ENCODE measurements at regions not wholly inside any gene's neighbourhood (a gene's known extent, or its start where the extent isn't known, plus 50 kb on each side); places are given as distances from the start of the nearest gene placed in this dataset.

GRCh38 chr17:33892717-33893591 is 362.1 kb upstream of the CCL2 start:
- no peak for ATAC-seq (ENCODE audit: low read depth in 2 of 2)
- no peak for DNase-seq
- Mint-ChIP-seq H3K9me3 (peaks cover 0 to 2% (median 0%) of the 10 kb centered on the region in 7 donors), H3K27me3 (peaks cover 7 to 15% (median 7%) of the 10 kb centered on the region in 3 donors), H3K27ac (no peak overlapping the region), H3K36me3 (no peaks in the 10 kb centered on the region), H3K4me3 (no peak overlapping the region), H3K4me1 (no peaks in the 10 kb centered on the region)

GRCh38 chr17:33895491-33895890 is 359.6 kb upstream of the CCL2 start:
- Mint-ChIP-seq H3K27ac (no peak overlapping the region), H3K36me3 (no peaks in the 10 kb centered on the region), H3K27me3 (peaks cover 7 to 8% (median 8%) of the 10 kb centered on the region in 3 donors), H3K4me3 (no peak overlapping the region), H3K4me1 (no peaks in the 10 kb centered on the region), H3K9me3 (peaks cover 0 to 3% (median 0%) of the 10 kb centered on the region in 7 donors)
- DNase-seq (no peak), ATAC-seq (ENCODE audit: low read depth in 2 of 2) (no peak)

- ATAC-seq (ENCODE audit: low read depth in 2 of 2), result no peak
Observed at GRCh38 chr17:33896263-33896662, 358.8 kb upstream of the CCL2 start.

GRCh38 chr17:33901085-33901484 is 354.0 kb upstream of the CCL2 start:
- no peaks in the 10 kb centered on the region for H3K4me1 Mint-ChIP-seq
- peaks cover 7 to 20% (median 17%) of the 10 kb centered on the region in 3 donors for H3K27me3 Mint-ChIP-seq
- ATAC-seq (ENCODE audit: low read depth in 2 of 2) (no peak), DNase-seq (no peak)
- no peak overlapping the region for H3K4me3 Mint-ChIP-seq
- no peak overlapping the region for H3K27ac Mint-ChIP-seq
- peaks cover 0 to 3% (median 0%) of the 10 kb centered on the region in 7 donors for H3K9me3 Mint-ChIP-seq
- no peaks in the 10 kb centered on the region for H3K36me3 Mint-ChIP-seq

More at GRCh38 chr17:33896263-33896662, 358.8 kb upstream of the CCL2 start:
- no peaks in the 10 kb centered on the region for H3K36me3 Mint-ChIP-seq
- H3K4me1 Mint-ChIP-seq, result no peaks in the 10 kb centered on the region
- peaks cover 0 to 3% (median 0%) of the 10 kb centered on the region in 7 donors for H3K9me3 Mint-ChIP-seq
- DNase-seq, result no peak
- H3K4me3 Mint-ChIP-seq, result no peak overlapping the region
- H3K27me3 Mint-ChIP-seq, result peaks cover 7 to 15% (median 12%) of the 10 kb centered on the region in 3 donors
- H3K27ac Mint-ChIP-seq, result no peak overlapping the region

- ATAC-seq (ENCODE audit: low read depth in 2 of 2) (no peak), DNase-seq (no peak)
- Mint-ChIP-seq H3K27ac (no peak overlapping the region), H3K4me1 (no peaks in the 10 kb centered on the region), H3K4me3 (no peak overlapping the region), H3K36me3 (no peaks in the 10 kb centered on the region), H3K27me3 (peaks cover 0 to 26% (median 20%) of the 10 kb centered on the region in 3 donors), H3K9me3 (peaks cover 0 to 8% (median 0%) of the 10 kb centered on the region in 7 donors)
Observed at GRCh38 chr17:33902901-33903449, 352.1 kb upstream of the CCL2 start.

GRCh38 chr17:33904476-33904875 is 350.6 kb upstream of the CCL2 start:
- Mint-ChIP-seq H3K27ac (no peak overlapping the region), H3K9me3 (peaks cover 0 to 8% (median 0%) of the 10 kb centered on the region in 7 donors), H3K36me3 (no peaks in the 10 kb centered on the region), H3K4me1 (no peaks in the 10 kb centered on the region), H3K27me3 (peaks cover 0 to 40% (median 29%) of the 10 kb centered on the region in 3 donors), H3K4me3 (no peak overlapping the region)
- DNase-seq (no peak), ATAC-seq (ENCODE audit: low read depth in 2 of 2) (no peak)

- DNase-seq, result no peak
- H3K9me3 Mint-ChIP-seq, result peaks cover 0 to 8% (median 0%) of the 10 kb centered on the region in 7 donors
- no peak overlapping the region for H3K27ac Mint-ChIP-seq
- H3K4me3 Mint-ChIP-seq, result no peak overlapping the region
- no peaks in the 10 kb centered on the region for H3K36me3 Mint-ChIP-seq
- H3K4me1 Mint-ChIP-seq, result no peaks in the 10 kb centered on the region
- peaks cover 0 to 41% (median 28%) of the 10 kb centered on the region in 3 donors for H3K27me3 Mint-ChIP-seq
- ATAC-seq (ENCODE audit: low read depth in 2 of 2), result no peak
Observed at GRCh38 chr17:33905338-33905800, 349.7 kb upstream of the CCL2 start.

GRCh38 chr17:33908363-33909064 is 346.6 kb upstream of the CCL2 start:
- no peak overlapping the region for H3K4me3 Mint-ChIP-seq
- H3K4me1 Mint-ChIP-seq, result no peaks in the 10 kb centered on the region
- no peaks in the 10 kb centered on the region for H3K36me3 Mint-ChIP-seq
- DNase-seq (no peak), ATAC-seq (ENCODE audit: low read depth in 2 of 2) (no peak)
- peaks cover 0 to 8% (median 0%) of the 10 kb centered on the region in 7 donors for H3K9me3 Mint-ChIP-seq
- H3K27ac Mint-ChIP-seq, result no peak overlapping the region
- peaks cover 0 to 24% (median 20%) of the 10 kb centered on the region in 3 donors for H3K27me3 Mint-ChIP-seq

GRCh38 chr17:33910200-33910857 is 344.8 kb upstream of the CCL2 start:
- DNase-seq (no peak), ATAC-seq (ENCODE audit: low read depth in 2 of 2) (no peak)
- Mint-ChIP-seq H3K27me3 (peaks cover 0 to 28% (median 17%) of the 10 kb centered on the region in 3 donors), H3K9me3 (peaks cover 0 to 8% (median 0%) of the 10 kb centered on the region in 7 donors), H3K36me3 (no peaks in the 10 kb centered on the region), H3K4me3 (no peak overlapping the region), H3K27ac (no peak overlapping the region), H3K4me1 (no peaks in the 10 kb centered on the region)

- no peaks in the 10 kb centered on the region for H3K4me1 Mint-ChIP-seq
- no peak for DNase-seq
Observed at GRCh38 chr17:33914125-33914524, 341.0 kb upstream of the CCL2 start.

GRCh38 chr17:33922971-33923370 is 332.1 kb upstream of the CCL2 start:
- H3K4me3 Mint-ChIP-seq, result no peak overlapping the region
- DNase-seq (no peak), ATAC-seq (ENCODE audit: low read depth in 2 of 2) (no peak)
- H3K27me3 Mint-ChIP-seq, result peaks cover 14 to 20% (median 18%) of the 10 kb centered on the region in 3 donors
- H3K4me1 Mint-ChIP-seq, result no peaks in the 10 kb centered on the region
- H3K27ac Mint-ChIP-seq, result no peak overlapping the region
- H3K36me3 Mint-ChIP-seq, result no peaks in the 10 kb centered on the region
- peaks cover 0 to 11% (median 4%) of the 10 kb centered on the region in 7 donors for H3K9me3 Mint-ChIP-seq

More at GRCh38 chr17:33914125-33914524, 341.0 kb upstream of the CCL2 start:
- peaks cover 11 to 31% (median 14%) of the 10 kb centered on the region in 3 donors for H3K27me3 Mint-ChIP-seq
- no peak for ATAC-seq (ENCODE audit: low read depth in 2 of 2)
- H3K27ac Mint-ChIP-seq, result no peak overlapping the region
- no peak overlapping the region for H3K4me3 Mint-ChIP-seq
- peaks cover 0 to 8% (median 1%) of the 10 kb centered on the region in 7 donors for H3K9me3 Mint-ChIP-seq
- H3K36me3 Mint-ChIP-seq, result no peaks in the 10 kb centered on the region

- H3K27ac Mint-ChIP-seq, result no peak overlapping the region
- H3K4me3 Mint-ChIP-seq, result no peak overlapping the region
- no peaks in the 10 kb centered on the region for H3K36me3 Mint-ChIP-seq
- H3K9me3 Mint-ChIP-seq, result peaks cover 0 to 9% (median 4%) of the 10 kb centered on the region in 7 donors
- DNase-seq (no peak), ATAC-seq (ENCODE audit: low read depth in 2 of 2) (no peak)
- no peaks in the 10 kb centered on the region for H3K4me1 Mint-ChIP-seq
- H3K27me3 Mint-ChIP-seq, result peaks cover 12 to 23% (median 22%) of the 10 kb centered on the region in 3 donors
Observed at GRCh38 chr17:33924104-33924503, 331.0 kb upstream of the CCL2 start.

GRCh38 chr17:33925649-33926048 is 329.4 kb upstream of the CCL2 start:
- no peak overlapping the region for H3K27ac Mint-ChIP-seq
- DNase-seq (no peak), ATAC-seq (ENCODE audit: low read depth in 2 of 2) (no peak)
- H3K4me1 Mint-ChIP-seq, result no peaks in the 10 kb centered on the region
- H3K36me3 Mint-ChIP-seq, result no peaks in the 10 kb centered on the region
- H3K27me3 Mint-ChIP-seq, result peaks cover 8 to 28% (median 22%) of the 10 kb centered on the region in 3 donors
- peaks cover 0 to 4% (median 0%) of the 10 kb centered on the region in 7 donors for H3K9me3 Mint-ChIP-seq
- no peak overlapping the region for H3K4me3 Mint-ChIP-seq
